ENCODE measurements at regions not wholly inside any gene's neighbourhood (a gene's known extent, or its start where the extent isn't known, plus 50 kb on each side); places are given as distances from the start of the nearest gene placed in this dataset.

- no peak overlapping the region for H4K5ac ChIP-seq (ENCODE audit: insufficient read length, low read depth, low read length)
- TF ChIP-seq RBBP5 (IDR thresholded peaks at IDR 0.05; ENCODE audit: borderline replicate concordance, low read depth, low read length) (no peak), EZH2 (IDR thresholded peaks at IDR 0.05; ENCODE audit: low read depth, low read length, severe bottlenecking) (no peak), BACH1 (IDR thresholded peaks at IDR 0.05; ENCODE audit: low read length) (no peak), BRCA1 (IDR thresholded peaks at IDR 0.05; ENCODE audit: low read depth, low read length) (no peak), CBX5 (IDR thresholded peaks at IDR 0.05; ENCODE audit: low read depth, low read length) (no peak), SIX5 (IDR thresholded peaks at IDR 0.05; ENCODE audit: low read depth, low read length) (no peak), TAF7 (optimal IDR thresholded peaks at IDR 0.05; ENCODE audit: borderline replicate concordance, low read depth, low read length) (no peak), RXRA (IDR thresholded peaks at IDR 0.05; ENCODE audit: insufficient read depth, low read depth, low read length) (no peak), CTCF (IDR thresholded peaks at IDR 0.05; ENCODE audit: control extremely low read depth in 1 of 3, insufficient read depth in 1 of 3, low read depth in 1 of 3, low read length in 3 of 3) (no peak), MAX (IDR thresholded peaks at IDR 0.05) (no peak), POLR2AphosphoS5 (IDR thresholded peaks at IDR 0.05; ENCODE audit: low read depth, low read length) (no peak), BCL11A (IDR thresholded peaks at IDR 0.05; ENCODE audit: low read depth in 2 of 2, low read length in 2 of 2) (no peak)
- H3K27ac ChIP-seq (ENCODE audit: low read depth, low read length) = no peak overlapping the region
- no peaks in the 10 kb centered on the region for H3K36me3 ChIP-seq (ENCODE audit: control insufficient read depth in 2 of 4, insufficient read depth in 4 of 4, low read length in 3 of 4)
- ChIA-PET CTCF (ENCODE audit: partially characterized antibody) (no interaction called here), POLR2A (ENCODE audit: partially characterized antibody) (no interaction called here)
- no peaks in the 10 kb centered on the region; a peak in 1 of 7 replicates for H3K27me3 ChIP-seq (replicated peaks in 1 of 4; ENCODE audit: control insufficient read depth in 3 of 4, extremely low read depth in 1 of 4, insufficient read depth in 3 of 4, low read length in 3 of 4)
- no peak overlapping the region for H2BK120ac ChIP-seq (replicated peaks; ENCODE audit: low read depth, low read length)
- whole genome bisulfite sequencing, 2 experiments (ENCODE audit: extremely low coverage in 1 of 2, insufficient coverage in 1 of 2, insufficient read length in 1 of 2, insufficient replicate concordance in 2 of 2, low coverage in 1 of 2, low lambda C conversion rate in 2 of 2, missing lambda C conversion rate in 1 of 2) = 84% methylated on average over 13 of the region's 13 CpGs; no CpG with 5 or more reads in 1 of the 2 experiments
- no peak overlapping the region for H2BK12ac ChIP-seq (ENCODE audit: low read depth, low read length)
- H3K79me1 ChIP-seq (ENCODE audit: low read depth, low read length) = no peaks in the 10 kb centered on the region
- H2BK20ac ChIP-seq (ENCODE audit: low read length) = no peak overlapping the region
- DNase-seq (ENCODE audit: low read depth in 1 of 2, low spot score in 2 of 2) = no peak
- H3K56ac ChIP-seq (replicated peaks; ENCODE audit: insufficient read length, low read depth, low read length) = no peak overlapping the region
- H2AK5ac ChIP-seq (ENCODE audit: low read depth, low read length) = no peak overlapping the region
- H3K79me2 ChIP-seq (ENCODE audit: control insufficient read depth in 1 of 2, insufficient read depth in 2 of 2, low read length in 2 of 2) = no peaks in the 10 kb centered on the region
- no peak overlapping the region for H2AFZ ChIP-seq (ENCODE audit: low read length)
- H3K14ac ChIP-seq (ENCODE audit: insufficient read length) = no peak overlapping the region
- H4K8ac ChIP-seq (ENCODE audit: extremely low read depth, insufficient read depth, low read length) = no peak overlapping the region; the same call in none of the 2 replicates
- H3K4me2 ChIP-seq (ENCODE audit: insufficient read depth in 1 of 2, low read depth in 2 of 2, low read length in 2 of 2) = no peak overlapping the region
- no peaks in the 10 kb centered on the region for H3K23me2 ChIP-seq (ENCODE audit: low read depth, low read length)
- no peak overlapping the region for H2BK15ac ChIP-seq (ENCODE audit: low read length)
- H2BK5ac ChIP-seq (ENCODE audit: low read depth, low read length) = no peak overlapping the region
- no peaks in the 10 kb centered on the region for H4K20me1 ChIP-seq (replicated peaks in 1 of 2; ENCODE audit: control insufficient read depth in 1 of 2, insufficient read depth in 2 of 2, low read length in 2 of 2)
- no peak overlapping the region for H3K4ac ChIP-seq (replicated peaks; ENCODE audit: insufficient read length, low read depth, low read length)
- H3K4me1 ChIP-seq (replicated peaks in 1 of 4; ENCODE audit: control insufficient read depth in 3 of 4, insufficient read depth in 4 of 4, low read length in 3 of 4) = no peaks in the 10 kb centered on the region
- no peak overlapping the region for H3K4me3 ChIP-seq (ENCODE audit: extremely low read depth in 1 of 4, insufficient read depth in 2 of 4, low read depth in 3 of 4, low read length in 4 of 4)
- H3K9me3 ChIP-seq (ENCODE audit: insufficient read depth in 2 of 2, low read depth in 1 of 2, low read length in 1 of 2) = peaks cover 16 to 18% of the 10 kb centered on the region in 2 experiments; a peak in 3 of 4 replicates
- H3K23ac ChIP-seq (ENCODE audit: insufficient read length) = no peak overlapping the region
- H4K91ac ChIP-seq (replicated peaks; ENCODE audit: insufficient read length, low read length) = no peak overlapping the region
- H3K18ac ChIP-seq (ENCODE audit: extremely low read depth, low read length) = no peak overlapping the region
- H3K9ac ChIP-seq (replicated peaks in 1 of 4; ENCODE audit: extremely low read depth in 1 of 4, low read depth in 3 of 4, low read length in 3 of 4) = no peak overlapping the region
- FAIRE-seq = no peak
These were observed 88.0 kb upstream of the GPC1 start for GRCh38 chr2:240347373-240347940.

Data from H1 (cell line).